NCI-H524 treated with DMSO at 0.1 percent for 48 hours (cell line): ENCODE measurements at regions not wholly inside any gene's neighbourhood (a gene's known extent, or its start where the extent isn't known, plus 50 kb on each side); places are given as distances from the start of the nearest gene placed in this dataset.
A peak's percentile ranks its signal among the peaks of the same experiment; 100 is the strongest.

ENCODE experiments used
- DNase-seq: peaks from one replicate; lab custom pipeline; 2025; lab: John Stamatoyannopoulos, UW

GRCh38 chr1:57866998-57867397 is 443.1 kb upstream of the DAB1 start:
- no peak for DNase-seq

- DNase-seq: no peak
Measured at GRCh38 chr1:57860931-57861565, 437.2 kb upstream of the DAB1 start.

GRCh38 chr1:57860325-57860724 is 436.5 kb upstream of the DAB1 start:
- DNase-seq: no peak

- no peak for DNase-seq
Measured at GRCh38 chr1:57858740-57859139, 434.9 kb upstream of the DAB1 start.

- no peak for DNase-seq
Measured at GRCh38 chr1:57857809-57858208, 433.9 kb upstream of the DAB1 start.

GRCh38 chr1:57854436-57854835 is 430.6 kb upstream of the DAB1 start:
- no peak for DNase-seq

GRCh38 chr1:57850176-57850940 is 426.5 kb upstream of the DAB1 start:
- no peak for DNase-seq

GRCh38 chr1:57848406-57848805 is 424.5 kb upstream of the DAB1 start:
- DNase-seq: no peak

- DNase-seq: no peak
Measured at GRCh38 chr1:57845041-57845440, 421.2 kb upstream of the DAB1 start.

- DNase-seq: no peak
Measured at GRCh38 chr1:57844382-57844980, 420.6 kb upstream of the DAB1 start.

GRCh38 chr1:57843760-57844159 is 419.9 kb upstream of the DAB1 start:
- DNase-seq: no peak

GRCh38 chr1:57839526-57839925 is 415.7 kb upstream of the DAB1 start:
- DNase-seq: no peak

GRCh38 chr1:57839067-57839466 is 415.2 kb upstream of the DAB1 start:
- no peak for DNase-seq

- no peak for DNase-seq
Measured at GRCh38 chr1:57835620-57836019, 411.8 kb upstream of the DAB1 start.

GRCh38 chr1:57833296-57833695 is 409.4 kb upstream of the DAB1 start:
- DNase-seq: no peak

- DNase-seq: no peak
Measured at GRCh38 chr1:57832612-57833011, 408.8 kb upstream of the DAB1 start.

GRCh38 chr1:57831624-57832023 is 407.8 kb upstream of the DAB1 start:
- DNase-seq: no peak

GRCh38 chr1:57826535-57826934 is 402.7 kb upstream of the DAB1 start:
- DNase-seq: peak; percentile 77

- DNase-seq: no peak
Measured at GRCh38 chr1:57824535-57824934, 400.7 kb upstream of the DAB1 start.

GRCh38 chr1:57820356-57821095 is 396.7 kb upstream of the DAB1 start:
- no peak for DNase-seq

- no peak for DNase-seq
Measured at GRCh38 chr1:57819893-57820292, 396.0 kb upstream of the DAB1 start.

GRCh38 chr1:57803586-57803985 is 379.7 kb upstream of the DAB1 start:
- no peak for DNase-seq

GRCh38 chr1:57800376-57800775 is 376.5 kb upstream of the DAB1 start:
- DNase-seq: no peak
